SK-N-SH (cell line): ENCODE measurements at regions not wholly inside any gene's neighbourhood (a gene's known extent, or its start where the extent isn't known, plus 50 kb on each side); places are given as distances from the start of the nearest gene placed in this dataset.

Source experiments
- CTCF ChIA-PET: fragments of 300-600, 350-600 bp; formaldehyde crosslinking; extraction: SDS; loops from one replicate; lab custom pipeline; 2021; lab: Yijun Ruan, JAX
- POLR2A ChIA-PET: fragments of 350-600 bp; sonication (Branson Sonifier 250); formaldehyde crosslinking; extraction: SDS; loops from one replicate; lab custom pipeline; 2020; ENCODE audit warnings: antibody characterized with exemption, inconsistent platforms; lab: Yijun Ruan, JAX
- DNase-seq: peaks from one replicate; pipeline ENCODE4 v3.0.0; 2012
- H2AFZ ChIP-seq: fragments of 200-600 bp; sonication (generic); 2 replicates; pipeline ENCODE4 v1.8.1; 2016; ENCODE audit warnings: antibody characterized with exemption, mild to moderate bottlenecking, low read depth
- H3F3A ChIP-seq: fragments of 200-600 bp; sonication (generic); replicated peaks from 2 replicates; pipeline ENCODE3; 2016; ENCODE audit warnings: antibody characterized with exemption, mild to moderate bottlenecking; ENCODE audit not compliant: insufficient read depth
- H3K27ac ChIP-seq, 2 experiments: fragments of 200-500 bp in 1 of 2; fragments of 200-600 bp in 1 of 2; sonication (Bioruptor generic) in 1 of 2; sonication (generic), shearing (Covaris generic) in 1 of 2; 2 replicates each; pipeline versions ENCODE4 v1.5.1 to v1.6.1; 2014 to 2016; ENCODE audit warnings: low read depth in 2 of 2, inconsistent platforms in 1 of 2, low read length in 1 of 2, mild to moderate bottlenecking in 1 of 2, mixed read lengths in 1 of 2
- H3K27me3 ChIP-seq: fragments of 200-600 bp; sonication (generic), shearing (Covaris generic); 2 replicates; pipeline ENCODE4 v1.6.1; 2016; ENCODE audit warnings: mixed run types; ENCODE audit not compliant: insufficient read depth
- H3K36me3 ChIP-seq, 2 experiments: fragments of 200-500 bp in 1 of 2; fragments of 200-600 bp in 1 of 2; sonication (Bioruptor generic) in 1 of 2; sonication (generic) in 1 of 2; replicated peaks in 1 of 2; 2 replicates each; pipeline versions ENCODE3 to v1.5.1; 2014 to 2016; ENCODE audit warnings: low read length in 1 of 2, mild to moderate bottlenecking in 1 of 2; ENCODE audit not compliant: insufficient read depth in 2 of 2, control insufficient read depth in 1 of 2
- H3K4me1 ChIP-seq, 2 experiments: fragments of 200-500 bp in 1 of 2; fragments of 200-600 bp in 1 of 2; sonication (Bioruptor generic) in 1 of 2; sonication (generic), shearing (Covaris generic) in 1 of 2; 2 replicates each; pipeline versions ENCODE4 v1.5.1 to v1.6.1; 2014 to 2016; ENCODE audit warnings: low read depth in 1 of 2, low read length in 1 of 2, mixed run types in 1 of 2; ENCODE audit not compliant: insufficient read depth in 2 of 2, control insufficient read depth in 1 of 2
- H3K4me2 ChIP-seq: fragments of 200-600 bp; sonication (generic), shearing (Covaris generic); 2 replicates; pipeline ENCODE4 v1.6.1; 2017; ENCODE audit warnings: mixed run types
- H3K4me3 ChIP-seq, 2 experiments: fragments of 200-500 bp in 1 of 2; fragments of 200-600 bp in 1 of 2; sonication (Bioruptor generic) in 1 of 2; sonication (generic), shearing (Covaris generic) in 1 of 2; 2 replicates each; pipeline versions ENCODE4 v1.5.1 to v1.8.1; 2014 to 2016; ENCODE audit warnings: low read depth in 2 of 2, inconsistent platforms in 1 of 2, low read length in 1 of 2, mild to moderate bottlenecking in 1 of 2, mixed read lengths in 1 of 2, moderate library complexity in 1 of 2
- H3K79me2 ChIP-seq: fragments of 200-600 bp; sonication (generic); 2 replicates; pipeline ENCODE4 v1.8.1; 2017; ENCODE audit warnings: mild to moderate bottlenecking; ENCODE audit not compliant: insufficient read depth
- H3K9ac ChIP-seq: fragments of 200-600 bp; sonication (generic); 2 replicates; pipeline ENCODE4 v1.6.1; 2017; ENCODE audit warnings: mixed run types
- H3K9me2 ChIP-seq: fragments of 200-600 bp; sonication (generic); 2 replicates; pipeline ENCODE4 v1.6.1; 2017; ENCODE audit warnings: mixed run types
- H3K9me3 ChIP-seq: fragments of 200-600 bp; sonication (generic); 2 replicates; pipeline ENCODE4 v1.6.1; 2017; ENCODE audit warnings: mixed run types, mild to moderate bottlenecking, moderate library complexity
- H4K20me1 ChIP-seq: fragments of 200-600 bp; sonication (generic); 2 replicates; pipeline ENCODE4 v1.6.1; 2017; ENCODE audit warnings: mild to moderate bottlenecking, mixed run types; ENCODE audit not compliant: insufficient read depth
- EZH2phosphoT487 ChIP-seq: fragments of 200-600 bp; sonication (generic); IDR thresholded peaks from 2 replicates; pipeline ENCODE4 v1.6.1; 2017; ENCODE audit warnings: low read depth, mixed run types, mild to moderate bottlenecking, antibody characterized with exemption, moderate library complexity, borderline replicate concordance
- FOSL2 ChIP-seq: IDR thresholded peaks from 2 replicates; pipeline ENCODE4 v1.4.0; 2012; ENCODE audit warnings: low read depth, mild to moderate bottlenecking, moderate library complexity, borderline replicate concordance
- FOXJ3 ChIP-seq: sonication (generic); formaldehyde crosslinking; IDR thresholded peaks from 2 replicates; pipeline ENCODE4 v1.5.1; 2020; ENCODE audit warnings: mild to moderate bottlenecking, missing genetic modification reagents
- FOXM1 ChIP-seq: IDR thresholded peaks from 2 replicates; pipeline ENCODE4 v1.4.0; 2012; ENCODE audit warnings: low read depth, mild to moderate bottlenecking
- GABPA ChIP-seq: IDR thresholded peaks from 2 replicates; pipeline ENCODE4 v1.4.0; 2012; ENCODE audit warnings: low read depth, mild to moderate bottlenecking
- GATA2 ChIP-seq: sonication (generic); formaldehyde crosslinking; IDR thresholded peaks from 2 replicates; pipeline ENCODE4 v1.5.0; 2020; ENCODE audit warnings: mild to moderate bottlenecking, missing genetic modification reagents
- JUND ChIP-seq: IDR thresholded peaks from 2 replicates; pipeline ENCODE4 v1.4.0; 2012
- MEF2A ChIP-seq: IDR thresholded peaks from 2 replicates; pipeline ENCODE4 v1.4.0; 2012; ENCODE audit warnings: low read depth, borderline replicate concordance
- MXI1 ChIP-seq: IDR thresholded peaks from 2 replicates; pipeline ENCODE4 v1.6.1; 2012; ENCODE audit warnings: mild to moderate bottlenecking, low read depth, low read length, improper control_type of control experiment
- RFX5 ChIP-seq: IDR thresholded peaks from 2 replicates; pipeline ENCODE4 v1.6.1; 2012; ENCODE audit warnings: mild to moderate bottlenecking, improper control_type of control experiment, low read length
- RXRA ChIP-seq: IDR thresholded peaks from 2 replicates; pipeline ENCODE4 v1.4.0; 2012; ENCODE audit warnings: low read depth, mild to moderate bottlenecking, borderline replicate concordance
- SIN3A ChIP-seq: IDR thresholded peaks from 2 replicates; pipeline ENCODE4 v1.6.1; 2012; ENCODE audit warnings: low read depth, mild to moderate bottlenecking, low read length, moderate library complexity, borderline replicate concordance
- TCF12 ChIP-seq: IDR thresholded peaks from 2 replicates; pipeline ENCODE4 v1.4.0; 2012
- TEAD4 ChIP-seq: IDR thresholded peaks from 2 replicates; pipeline ENCODE4 v1.4.0; 2012; ENCODE audit warnings: mild to moderate bottlenecking, borderline replicate concordance; ENCODE audit not compliant: insufficient read depth
- YY1 ChIP-seq: IDR thresholded peaks from 2 replicates; pipeline ENCODE4 v1.4.0; 2012; ENCODE audit warnings: low read depth, mild to moderate bottlenecking
- WGBS: methylation state at CpG from one replicate; pipeline ENCODE4 v1.1.6; 2017; ENCODE audit warnings: low lambda C conversion rate; 5-methylcytosine and 5-hydroxymethylcytosine counted together
- TF ChIP-seq, protein P1 (sequence below): IDR thresholded peaks from 2 replicates; pipeline ENCODE4 v1.4.0; 2012; ENCODE audit warnings: low read depth, borderline replicate concordance
- TF ChIP-seq, protein P2 (sequence below): IDR thresholded peaks from 2 replicates; pipeline ENCODE4; 2012
- TF ChIP-seq, protein P3 (sequence below): IDR thresholded peaks from 2 replicates; pipeline ENCODE4 v1.4.0; 2012; ENCODE audit warnings: low read depth, borderline replicate concordance

DNA sequence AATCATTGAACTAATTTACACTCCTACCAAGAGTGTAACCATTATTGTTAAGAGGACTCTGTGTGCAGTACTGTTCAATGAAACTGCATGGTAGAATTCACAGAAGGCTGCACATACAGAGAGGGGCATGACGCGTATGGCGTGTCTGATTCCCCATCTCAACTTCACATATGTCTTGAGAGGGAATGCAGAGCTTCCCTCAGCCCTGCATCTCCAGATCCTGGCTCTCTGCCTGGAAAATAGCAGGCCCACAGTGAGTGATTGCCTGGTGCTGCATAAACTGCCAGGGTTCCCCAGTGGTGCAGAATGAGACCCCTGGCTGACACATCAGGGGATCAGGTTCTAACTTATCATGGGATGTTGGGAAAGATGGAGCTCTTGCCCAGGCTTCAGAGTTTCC is 260.2 kb upstream of the ISX start (continued):
- TF ChIP-seq SIN3A (no peak), MEF2A (no peak), GABPA (no peak), FOXM1 (no peak)
- TF ChIP-seq, protein P1, sequence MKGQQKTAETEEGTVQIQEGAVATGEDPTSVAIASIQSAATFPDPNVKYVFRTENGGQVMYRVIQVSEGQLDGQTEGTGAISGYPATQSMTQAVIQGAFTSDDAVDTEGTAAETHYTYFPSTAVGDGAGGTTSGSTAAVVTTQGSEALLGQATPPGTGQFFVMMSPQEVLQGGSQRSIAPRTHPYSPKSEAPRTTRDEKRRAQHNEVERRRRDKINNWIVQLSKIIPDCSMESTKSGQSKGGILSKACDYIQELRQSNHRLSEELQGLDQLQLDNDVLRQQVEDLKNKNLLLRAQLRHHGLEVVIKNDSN, result no peak

DNA sequence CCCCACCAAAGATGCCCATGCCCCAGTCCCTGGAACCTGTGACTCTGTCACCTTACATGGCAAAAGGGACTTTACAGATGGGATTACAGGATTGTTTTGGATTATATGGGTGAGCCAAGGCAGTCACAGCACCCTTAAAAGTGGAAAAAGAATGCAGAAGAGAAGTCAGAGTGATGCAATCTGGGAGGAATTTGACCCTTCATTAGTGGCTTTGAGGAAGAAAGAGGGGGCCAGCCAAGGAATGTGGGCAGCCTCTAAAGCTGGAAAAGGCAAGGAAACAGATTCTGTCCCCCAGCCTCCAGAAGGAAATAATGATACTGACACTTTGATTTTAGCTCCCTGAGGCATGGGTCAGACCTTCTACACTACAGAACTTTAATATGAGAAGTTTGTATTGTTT is 257.3 kb upstream of the ISX start:
- no peaks in the 10 kb centered on the region for H3K4me1 ChIP-seq
- DNase-seq, result no peak
- H3K4me3 ChIP-seq, result no peak overlapping the region
- no peaks in the 10 kb centered on the region for H3K79me2 ChIP-seq
- no peaks in the 10 kb centered on the region for H3K27me3 ChIP-seq
- H3K36me3 ChIP-seq, result no peaks in the 10 kb centered on the region
- H3K4me2 ChIP-seq, result no peak overlapping the region
- ChIA-PET POLR2A (no interaction called here), CTCF (no interaction called here)
- H4K20me1 ChIP-seq, result no peaks in the 10 kb centered on the region
- no peaks in the 10 kb centered on the region for H3K9me3 ChIP-seq
- H3K27ac ChIP-seq, result no peak overlapping the region
- no peak for TF ChIP-seq FOSL2
- TF ChIP-seq, protein P2, sequence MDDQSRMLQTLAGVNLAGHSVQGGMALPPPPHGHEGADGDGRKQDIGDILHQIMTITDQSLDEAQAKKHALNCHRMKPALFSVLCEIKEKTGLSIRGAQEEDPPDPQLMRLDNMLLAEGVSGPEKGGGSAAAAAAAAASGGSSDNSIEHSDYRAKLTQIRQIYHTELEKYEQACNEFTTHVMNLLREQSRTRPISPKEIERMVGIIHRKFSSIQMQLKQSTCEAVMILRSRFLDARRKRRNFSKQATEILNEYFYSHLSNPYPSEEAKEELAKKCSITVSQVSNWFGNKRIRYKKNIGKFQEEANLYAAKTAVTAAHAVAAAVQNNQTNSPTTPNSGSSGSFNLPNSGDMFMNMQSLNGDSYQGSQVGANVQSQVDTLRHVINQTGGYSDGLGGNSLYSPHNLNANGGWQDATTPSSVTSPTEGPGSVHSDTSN, result no peak
- TF ChIP-seq, protein P3, sequence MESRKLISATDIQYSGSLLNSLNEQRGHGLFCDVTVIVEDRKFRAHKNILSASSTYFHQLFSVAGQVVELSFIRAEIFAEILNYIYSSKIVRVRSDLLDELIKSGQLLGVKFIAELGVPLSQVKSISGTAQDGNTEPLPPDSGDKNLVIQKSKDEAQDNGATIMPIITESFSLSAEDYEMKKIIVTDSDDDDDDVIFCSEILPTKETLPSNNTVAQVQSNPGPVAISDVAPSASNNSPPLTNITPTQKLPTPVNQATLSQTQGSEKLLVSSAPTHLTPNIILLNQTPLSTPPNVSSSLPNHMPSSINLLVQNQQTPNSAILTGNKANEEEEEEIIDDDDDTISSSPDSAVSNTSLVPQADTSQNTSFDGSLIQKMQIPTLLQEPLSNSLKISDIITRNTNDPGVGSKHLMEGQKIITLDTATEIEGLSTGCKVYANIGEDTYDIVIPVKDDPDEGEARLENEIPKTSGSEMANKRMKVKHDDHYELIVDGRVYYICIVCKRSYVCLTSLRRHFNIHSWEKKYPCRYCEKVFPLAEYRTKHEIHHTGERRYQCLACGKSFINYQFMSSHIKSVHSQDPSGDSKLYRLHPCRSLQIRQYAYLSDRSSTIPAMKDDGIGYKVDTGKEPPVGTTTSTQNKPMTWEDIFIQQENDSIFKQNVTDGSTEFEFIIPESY, result no peak
- TF ChIP-seq, all 33 proteins: peak for 0
- no peaks in the 10 kb centered on the region for H3K9me2 ChIP-seq
- H3F3A ChIP-seq, result no peaks in the 10 kb centered on the region
- H3K9ac ChIP-seq, result no peak overlapping the region
- no peak overlapping the region for H2AFZ ChIP-seq

DNA sequence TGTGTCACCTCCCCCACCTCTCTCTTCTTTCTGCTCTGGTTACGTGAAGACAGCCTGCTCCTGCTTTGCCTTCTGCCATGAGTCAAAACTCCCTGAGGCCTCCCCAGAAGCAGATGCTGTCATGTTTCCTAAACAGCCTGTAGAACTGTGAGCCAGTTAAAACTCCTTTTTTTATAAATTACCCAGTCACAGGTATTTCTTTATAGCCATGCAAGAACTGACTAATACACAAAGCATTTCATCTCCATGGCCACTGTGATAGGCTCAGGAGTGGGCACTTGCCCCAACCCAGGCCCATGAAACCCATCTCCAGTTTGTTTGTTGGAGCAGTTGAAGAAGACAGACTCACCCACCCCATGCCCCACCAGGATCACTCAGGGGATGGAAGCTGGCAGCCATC is 253.3 kb upstream of the ISX start:
- Histone ChIP-seq H3F3A (no peaks in the 10 kb centered on the region), H3K9me3 (peaks cover 3% of the 10 kb centered on the region; the same call in 1 of the 2 replicates), H4K20me1 (no peaks in the 10 kb centered on the region), H3K9ac (no peak overlapping the region), H3K9me2 (no peaks in the 10 kb centered on the region), H2AFZ (no peak overlapping the region), H3K4me3 (no peak overlapping the region), H3K4me1 (no peaks in the 10 kb centered on the region), H3K27ac (no peak overlapping the region), H3K79me2 (no peaks in the 10 kb centered on the region), H3K36me3 (no peaks in the 10 kb centered on the region), H3K4me2 (no peak overlapping the region), H3K27me3 (no peaks in the 10 kb centered on the region)
- WGBS, result 0% methylated on average over 1 of the region's 1 CpG
- DNase-seq, result no peak
- ChIA-PET CTCF (no interaction called here), POLR2A (no interaction called here)
- TF ChIP-seq YY1 (no peak), TCF12 (no peak), MXI1 (no peak), TEAD4 (no peak), GATA2 (CRISPR knock-in tag) (no peak), EZH2phosphoT487 (no peak), FOXM1 (no peak), MEF2A (no peak), RXRA (no peak), SIN3A (no peak), JUND (no peak), FOXJ3 (CRISPR knock-in tag) (no peak), RFX5 (no peak)
- TF ChIP-seq, protein P1, result no peak
